Naive thymus-derived CD8-positive, alpha-beta T cell (primary cell): ENCODE measurements at regions not wholly inside any gene's neighbourhood (a gene's known extent, or its start where the extent isn't known, plus 50 kb on each side); places are given as distances from the start of the nearest gene placed in this dataset.
"Not testable (repeated sequence)": the region's sequence is repeated elsewhere in the genome, so short reads cannot be mapped to it uniquely, and the experiment has no call there.

Source experiments
- ATAC-seq, 2 donors: fragments of 150-1000 bp; cut with Tn5 transposase in 1 of 2; sonication (Bioruptor Pico), chemical (Tn5 transposase) in 1 of 2; 1 replicate in 1 of 2; 2 replicates in 1 of 2; pipeline ENCODE4 v1.10.0; 2021; ENCODE audit warnings: mild to moderate bottlenecking in 2 of 2, moderate library complexity in 2 of 2
- POLR2A ChIA-PET: fragments of 350-600 bp; sonication (Branson Sonifier 250); formaldehyde crosslinking; loops from one replicate; lab custom pipeline; 2021; ENCODE audit warnings: antibody characterized with exemption; lab: Charles Lee
- DNase-seq, 10 donors: peaks; one replicate each; pipeline versions ENCODE4 v3.0.0 to v3.0.0-alpha.2; 2020 to 2022
- H3K27ac Mint-ChIP-seq, 10 donors: one replicate each; pipeline ENCODE4 v1.8.0; 2020 to 2022; ENCODE audit warnings: mild to moderate bottlenecking in 10 of 10, mixed read lengths in 10 of 10, moderate library complexity in 4 of 10, inconsistent platforms in 1 of 10
- H3K27me3 Mint-ChIP-seq, 5 donors: one replicate each; pipeline ENCODE4 v1.8.0; 2021 to 2022; ENCODE audit warnings: mixed read lengths in 5 of 5
- H3K36me3 Mint-ChIP-seq, 3 donors: one replicate each; pipeline ENCODE4 v1.8.0; 2020 to 2022; ENCODE audit warnings: mixed read lengths in 3 of 3, mild to moderate bottlenecking in 2 of 3, inconsistent platforms in 1 of 3
- H3K4me1 Mint-ChIP-seq, 4 donors: one replicate each; pipeline ENCODE4 v1.8.0; 2021 to 2022; ENCODE audit warnings: mixed read lengths in 4 of 4
- H3K4me3 Mint-ChIP-seq, 10 donors: one replicate each; pipeline ENCODE4 v1.8.0; 2020 to 2022; ENCODE audit warnings: mild to moderate bottlenecking in 10 of 10, mixed read lengths in 10 of 10, moderate library complexity in 6 of 10, inconsistent platforms in 1 of 10
- H3K9me3 Mint-ChIP-seq, 9 donors: one replicate each; pipeline ENCODE4 v1.8.0; 2020 to 2022; ENCODE audit warnings: mixed read lengths in 9 of 9, mild to moderate bottlenecking in 3 of 9, inconsistent platforms in 1 of 9, moderate library complexity in 1 of 9

- Mint-ChIP-seq H3K27me3 (no peaks in the 10 kb centered on the region), H3K4me3 (no peak overlapping the region), H3K36me3 (no peaks in the 10 kb centered on the region), H3K27ac (no peak overlapping the region), H3K4me1 (no peaks in the 10 kb centered on the region), H3K9me3 (peaks cover 0 to 14% (median 6%) of the 10 kb centered on the region in 9 donors)
- DNase-seq (no peak), ATAC-seq (no peak)
- POLR2A ChIA-PET: no interaction called here
These were observed 282.5 kb upstream of the POM121L12 start for GRCh38 chr7:52752891-52753290.

GRCh38 chr7:52749880-52750279, 285.6 kb upstream of the POM121L12 start:
- Mint-ChIP-seq H3K4me1 (no peaks in the 10 kb centered on the region), H3K4me3 (no peak overlapping the region), H3K36me3 (no peaks in the 10 kb centered on the region), H3K27ac (no peak overlapping the region), H3K9me3 (peaks cover 0 to 14% (median 6%) of the 10 kb centered on the region in 9 donors), H3K27me3 (no peaks in the 10 kb centered on the region)
- DNase-seq (no peak), ATAC-seq (no peak)
- POLR2A ChIA-PET: no interaction called here

- POLR2A ChIA-PET: no interaction called here
- no peaks in the 10 kb centered on the region for H3K4me1 Mint-ChIP-seq
- no peak overlapping the region for H3K27ac Mint-ChIP-seq
- H3K9me3 Mint-ChIP-seq: peaks cover 0 to 25% (median 5%) of the 10 kb centered on the region in 9 donors
- ATAC-seq: no peak
- H3K36me3 Mint-ChIP-seq: no peaks in the 10 kb centered on the region
- H3K4me3 Mint-ChIP-seq: no peak overlapping the region
- DNase-seq: no peak
- no peaks in the 10 kb centered on the region for H3K27me3 Mint-ChIP-seq
These were observed 287.6 kb upstream of the POM121L12 start for GRCh38 chr7:52747817-52748216.

GRCh38 chr7:52741670-52742290, 293.7 kb upstream of the POM121L12 start:
- DNase-seq: no peak
- Mint-ChIP-seq H3K4me1 (no peaks in the 10 kb centered on the region), H3K27me3 (no peaks in the 10 kb centered on the region), H3K27ac (no peak overlapping the region), H3K36me3 (no peaks in the 10 kb centered on the region), H3K9me3 (peaks cover 0 to 31% (median 12%) of the 10 kb centered on the region in 9 donors), H3K4me3 (no peak overlapping the region)
- ATAC-seq: no peak
- POLR2A ChIA-PET: no interaction called here

- H3K4me1 Mint-ChIP-seq: no peaks in the 10 kb centered on the region
- H3K27me3 Mint-ChIP-seq: no peaks in the 10 kb centered on the region
- no peak overlapping the region for H3K4me3 Mint-ChIP-seq
- POLR2A ChIA-PET: no interaction called here
- H3K27ac Mint-ChIP-seq: no peak overlapping the region
- no peak for DNase-seq
- peaks cover 0 to 3% (median 0%) of the 10 kb centered on the region in 3 donors for H3K36me3 Mint-ChIP-seq
- ATAC-seq: no peak
- H3K9me3 Mint-ChIP-seq: peaks cover 2 to 30% (median 15%) of the 10 kb centered on the region in 9 donors
These were observed 299.8 kb upstream of the POM121L12 start for GRCh38 chr7:52735656-52736055.

- H3K4me1 Mint-ChIP-seq, H3K27ac Mint-ChIP-seq, H3K4me3 Mint-ChIP-seq, H3K36me3 Mint-ChIP-seq, DNase-seq, H3K27me3 Mint-ChIP-seq, ATAC-seq, POLR2A ChIA-PET: not testable (repeated sequence)
- peaks cover 0 to 31% (median 9%) of the 10 kb centered on the region in 9 donors for H3K9me3 Mint-ChIP-seq
These were observed 306.8 kb upstream of the POM121L12 start for GRCh38 chr7:52728683-52729082.

GRCh38 chr7:52727632-52728031, 307.8 kb upstream of the POM121L12 start:
- Mint-ChIP-seq H3K4me3 (no peak overlapping the region), H3K27me3 (no peaks in the 10 kb centered on the region), H3K4me1 (no peaks in the 10 kb centered on the region), H3K27ac (no peak overlapping the region), H3K9me3 (peaks cover 0 to 31% (median 9%) of the 10 kb centered on the region in 9 donors), H3K36me3 (peaks cover 0 to 3% (median 0%) of the 10 kb centered on the region in 3 donors)
- DNase-seq (no peak), ATAC-seq (no peak)
- POLR2A ChIA-PET: no interaction called here

- Mint-ChIP-seq H3K27me3 (no peaks in the 10 kb centered on the region), H3K4me3 (no peak overlapping the region), H3K9me3 (peaks cover 0 to 29% (median 9%) of the 10 kb centered on the region in 9 donors), H3K27ac (no peak overlapping the region), H3K36me3 (peaks cover 0 to 3% (median 0%) of the 10 kb centered on the region in 3 donors), H3K4me1 (no peaks in the 10 kb centered on the region)
- POLR2A ChIA-PET: no interaction called here
- ATAC-seq: no peak
- no peak for DNase-seq
These were observed 308.4 kb upstream of the POM121L12 start for GRCh38 chr7:52726986-52727385.

- H3K36me3 Mint-ChIP-seq: no peaks in the 10 kb centered on the region
- peaks cover 0 to 27% (median 9%) of the 10 kb centered on the region in 9 donors for H3K9me3 Mint-ChIP-seq
- no peak overlapping the region for H3K27ac Mint-ChIP-seq
- no peak overlapping the region for H3K4me3 Mint-ChIP-seq
- H3K27me3 Mint-ChIP-seq: no peaks in the 10 kb centered on the region
- no peaks in the 10 kb centered on the region for H3K4me1 Mint-ChIP-seq
- POLR2A ChIA-PET: no interaction called here
- no peak for ATAC-seq
- DNase-seq: no peak
These were observed 308.9 kb upstream of the POM121L12 start for GRCh38 chr7:52726493-52726892.

GRCh38 chr7:52723606-52724005, 311.8 kb upstream of the POM121L12 start:
- Mint-ChIP-seq H3K4me3 (no peak overlapping the region), H3K36me3 (no peaks in the 10 kb centered on the region), H3K4me1 (no peaks in the 10 kb centered on the region), H3K27ac (no peak overlapping the region), H3K9me3 (peaks cover 0 to 19% (median 4%) of the 10 kb centered on the region in 9 donors), H3K27me3 (no peaks in the 10 kb centered on the region)
- POLR2A ChIA-PET: no interaction called here
- ATAC-seq (no peak), DNase-seq (no peak)

GRCh38 chr7:52720856-52721255, 314.6 kb upstream of the POM121L12 start:
- H3K4me3 Mint-ChIP-seq: no peak overlapping the region
- POLR2A ChIA-PET: no interaction called here
- peaks cover 0 to 13% (median 3%) of the 10 kb centered on the region in 9 donors for H3K9me3 Mint-ChIP-seq
- H3K27ac Mint-ChIP-seq: no peak overlapping the region
- ATAC-seq: no peak
- H3K4me1 Mint-ChIP-seq: no peaks in the 10 kb centered on the region
- DNase-seq: no peak
- no peaks in the 10 kb centered on the region for H3K27me3 Mint-ChIP-seq
- H3K36me3 Mint-ChIP-seq: no peaks in the 10 kb centered on the region

- POLR2A ChIA-PET: no interaction called here
- no peak for DNase-seq
- no peak overlapping the region for H3K4me3 Mint-ChIP-seq
- H3K9me3 Mint-ChIP-seq: peaks cover 0 to 17% (median 3%) of the 10 kb centered on the region in 9 donors
- no peak overlapping the region for H3K27ac Mint-ChIP-seq
- H3K27me3 Mint-ChIP-seq: no peaks in the 10 kb centered on the region
- H3K4me1 Mint-ChIP-seq: no peaks in the 10 kb centered on the region
- H3K36me3 Mint-ChIP-seq: no peaks in the 10 kb centered on the region
- no peak for ATAC-seq
These were observed 315.8 kb upstream of the POM121L12 start for GRCh38 chr7:52719677-52720076.

- ATAC-seq (no peak), DNase-seq (no peak)
- H3K9me3 Mint-ChIP-seq: peaks cover 6 to 33% (median 14%) of the 10 kb centered on the region in 9 donors
- no peaks in the 10 kb centered on the region for H3K27me3 Mint-ChIP-seq
- H3K36me3 Mint-ChIP-seq: peaks cover 0 to 5% (median 0%) of the 10 kb centered on the region in 3 donors
- POLR2A ChIA-PET: no interaction called here
- no peaks in the 10 kb centered on the region for H3K4me1 Mint-ChIP-seq
- H3K27ac Mint-ChIP-seq: no peak overlapping the region
- H3K4me3 Mint-ChIP-seq: no peak overlapping the region
These were observed 319.7 kb upstream of the POM121L12 start for GRCh38 chr7:52715701-52716100.

GRCh38 chr7:52712938-52713337, 322.5 kb upstream of the POM121L12 start:
- H3K4me3 Mint-ChIP-seq: no peak overlapping the region
- H3K9me3 Mint-ChIP-seq: peaks cover 7 to 35% (median 23%) of the 10 kb centered on the region in 9 donors
- H3K27ac Mint-ChIP-seq: no peak overlapping the region
- DNase-seq (no peak), ATAC-seq (no peak)
- H3K36me3 Mint-ChIP-seq: peaks cover 0 to 5% (median 0%) of the 10 kb centered on the region in 3 donors
- no peaks in the 10 kb centered on the region for H3K4me1 Mint-ChIP-seq
- POLR2A ChIA-PET: no interaction called here
- H3K27me3 Mint-ChIP-seq: no peaks in the 10 kb centered on the region
